GM12865 (cell line): ENCODE measurements at regions not wholly inside any gene's neighbourhood (a gene's known extent, or its start where the extent isn't known, plus 50 kb on each side); places are given as distances from the start of the nearest gene placed in this dataset.

ENCODE experiments used
- DNase-seq: peaks from one replicate; pipeline ENCODE4 v3.0.0; 2010; ENCODE audit warnings: low read depth
- H3K4me3 ChIP-seq: 2 replicates; pipeline ENCODE4 v1.5.1; 2011; ENCODE audit warnings: mild to moderate bottlenecking, low read depth, low read length, control low read depth
- TF ChIP-seq, protein P1 (sequence below): IDR thresholded peaks from 2 replicates; pipeline ENCODE4 v1.5.1; 2011; ENCODE audit warnings: low read length, control low read depth, low read depth, inconsistent platforms; ENCODE audit not compliant: insufficient read depth; ENCODE audit errors: missing control alignments

DNA sequence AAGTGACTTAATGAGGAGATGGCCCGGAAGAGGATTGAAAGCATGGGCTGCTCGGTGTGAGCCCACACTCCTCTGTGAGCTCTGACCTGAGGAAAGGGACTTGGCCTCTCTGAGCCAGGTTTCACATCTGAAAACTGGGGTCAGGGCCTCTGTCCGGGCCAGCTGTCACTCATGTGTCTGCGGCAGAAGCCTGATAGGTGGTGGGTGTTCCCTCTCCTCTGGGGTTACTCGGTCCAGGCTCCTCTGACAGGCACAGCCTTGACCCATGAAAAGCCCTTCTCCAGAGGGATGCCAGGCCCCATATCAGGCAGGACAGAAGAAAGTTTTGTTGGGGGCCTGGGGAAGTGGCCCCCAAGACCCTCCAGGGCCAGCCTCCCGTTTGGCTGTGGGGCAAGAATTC is 131.4 kb downstream of the CHSY1 start:
- DNase-seq, result no peak
- TF ChIP-seq, protein P1, sequence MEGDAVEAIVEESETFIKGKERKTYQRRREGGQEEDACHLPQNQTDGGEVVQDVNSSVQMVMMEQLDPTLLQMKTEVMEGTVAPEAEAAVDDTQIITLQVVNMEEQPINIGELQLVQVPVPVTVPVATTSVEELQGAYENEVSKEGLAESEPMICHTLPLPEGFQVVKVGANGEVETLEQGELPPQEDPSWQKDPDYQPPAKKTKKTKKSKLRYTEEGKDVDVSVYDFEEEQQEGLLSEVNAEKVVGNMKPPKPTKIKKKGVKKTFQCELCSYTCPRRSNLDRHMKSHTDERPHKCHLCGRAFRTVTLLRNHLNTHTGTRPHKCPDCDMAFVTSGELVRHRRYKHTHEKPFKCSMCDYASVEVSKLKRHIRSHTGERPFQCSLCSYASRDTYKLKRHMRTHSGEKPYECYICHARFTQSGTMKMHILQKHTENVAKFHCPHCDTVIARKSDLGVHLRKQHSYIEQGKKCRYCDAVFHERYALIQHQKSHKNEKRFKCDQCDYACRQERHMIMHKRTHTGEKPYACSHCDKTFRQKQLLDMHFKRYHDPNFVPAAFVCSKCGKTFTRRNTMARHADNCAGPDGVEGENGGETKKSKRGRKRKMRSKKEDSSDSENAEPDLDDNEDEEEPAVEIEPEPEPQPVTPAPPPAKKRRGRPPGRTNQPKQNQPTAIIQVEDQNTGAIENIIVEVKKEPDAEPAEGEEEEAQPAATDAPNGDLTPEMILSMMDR, result no peak

More for the DNA sequence above, 131.4 kb downstream of the CHSY1 start:
- H3K4me3 ChIP-seq, result no peak overlapping the region
